CD4-positive, alpha-beta memory T cell (primary cell): ENCODE measurements at regions not wholly inside any gene's neighbourhood (a gene's known extent, or its start where the extent isn't known, plus 50 kb on each side); places are given as distances from the start of the nearest gene placed in this dataset.

Experiments used
- CTCF ChIA-PET: fragments of 350-600 bp; sonication (Branson Sonifier 250); formaldehyde crosslinking; loops from one replicate; lab custom pipeline; 2021; ENCODE audit warnings: inconsistent platforms; ENCODE audit not compliant: partially characterized antibody; lab: Charles Lee
- POLR2A ChIA-PET: fragments of 350-600 bp; sonication (Branson Sonifier 250); formaldehyde crosslinking; loops from one replicate; lab custom pipeline; 2021; ENCODE audit not compliant: partially characterized antibody; lab: Charles Lee
- DNase-seq, 5 donors: peaks; one replicate each; pipeline versions ENCODE4 v3.0.0 to v3.0.0-alpha.2; 2020 to 2022; ENCODE audit warnings: mixed read lengths in 1 of 5
- H3K27ac ChIP-seq: one replicate; pipeline ENCODE4 v1.7.0; 2013; ENCODE audit warnings: low read depth, low read length
- H3K27me3 ChIP-seq: 2 replicates; pipeline ENCODE4 v1.7.0; 2013; ENCODE audit warnings: mild to moderate bottlenecking, low read length, moderate library complexity; ENCODE audit not compliant: insufficient read depth
- H3K36me3 ChIP-seq: 2 replicates; pipeline ENCODE4 v1.7.0; 2013; ENCODE audit warnings: mild to moderate bottlenecking, low read length, moderate library complexity; ENCODE audit not compliant: insufficient read depth
- H3K4me1 ChIP-seq: 2 replicates; pipeline ENCODE4 v1.7.0; 2013; ENCODE audit warnings: mild to moderate bottlenecking, low read length, moderate library complexity; ENCODE audit not compliant: insufficient read depth
- H3K4me3 ChIP-seq, 2 donors: one replicate each; pipeline ENCODE4 v1.7.0; 2013; ENCODE audit warnings: low read length in 2 of 2, mild to moderate bottlenecking in 1 of 2
- H3K9me3 ChIP-seq, 2 donors: one replicate each; pipeline ENCODE4 v1.7.0; 2013; ENCODE audit warnings: low read length in 2 of 2, control low read depth in 1 of 2; ENCODE audit not compliant: control insufficient read depth in 1 of 2
- H3K27ac Mint-ChIP-seq, 7 donors: one replicate each; pipeline ENCODE4 v1.8.0; 2020 to 2021; ENCODE audit warnings: mixed read lengths in 7 of 7, mild to moderate bottlenecking in 6 of 7, inconsistent platforms in 3 of 7, moderate library complexity in 3 of 7
- H3K27me3 Mint-ChIP-seq, 2 donors: one replicate each; pipeline ENCODE4 v1.8.0; 2020 to 2021; ENCODE audit warnings: mixed read lengths in 2 of 2
- H3K36me3 Mint-ChIP-seq, 2 donors: one replicate each; pipeline ENCODE4 v1.8.0; 2020 to 2021; ENCODE audit warnings: mixed read lengths in 2 of 2, inconsistent platforms in 1 of 2, mild to moderate bottlenecking in 1 of 2
- H3K4me1 Mint-ChIP-seq, 4 donors: one replicate each; pipeline ENCODE4 v1.8.0; 2020 to 2021; ENCODE audit warnings: mixed read lengths in 4 of 4, mild to moderate bottlenecking in 1 of 4
- H3K4me3 Mint-ChIP-seq, 8 donors: one replicate each; pipeline ENCODE4 v1.8.0; 2020 to 2021; ENCODE audit warnings: mixed read lengths in 8 of 8, mild to moderate bottlenecking in 7 of 8, moderate library complexity in 6 of 8, inconsistent platforms in 3 of 8
- H3K9me3 Mint-ChIP-seq, 8 donors: one replicate each; pipeline ENCODE4 v1.8.0; 2020 to 2021; ENCODE audit warnings: mixed read lengths in 8 of 8, mild to moderate bottlenecking in 5 of 8, inconsistent platforms in 3 of 8, moderate library complexity in 1 of 8
- intact Hi-C: fragments of 100-400 bp; cut with micrococcal nuclease; formaldehyde crosslinking; loops from one replicate; pipeline ENCODE4 v1.15.1; 2023

- Histone ChIP-seq H3K4me3 (no peak overlapping the region), H3K27ac (no peak overlapping the region), H3K4me1 (peaks cover 19% of the 10 kb centered on the region), H3K36me3 (no peaks in the 10 kb centered on the region), H3K9me3 (no peaks in the 10 kb centered on the region), H3K27me3 (no peaks in the 10 kb centered on the region)
- no peak for DNase-seq
- ChIA-PET POLR2A (interaction anchor here (1.1 kb wide), 1 partner anchor 10 kb away, joined by 3 read pairs; no protein-coding TSS in a partner anchor), CTCF (interaction anchor here (0.6 to 9.1 kb wide), 3 partner anchors 11 to 549 kb away, joined by 3 to 85 read pairs (median 4); no protein-coding TSS in a partner anchor)
- Mint-ChIP-seq H3K9me3 (peaks cover 0 to 6% (median 2%) of the 10 kb centered on the region in 8 donors), H3K27ac (no peak overlapping the region), H3K4me3 (no peak overlapping the region), H3K4me1 (peaks cover 11 to 29% (median 17%) of the 10 kb centered on the region in 4 donors), H3K36me3 (peaks cover 0 to 1% of the 10 kb centered on the region in 2 donors), H3K27me3 (peaks cover 3 to 6% of the 10 kb centered on the region in 2 donors)
- intact Hi-C loops, result no loop called here
These were observed 157.3 kb upstream of the SMAD3 start for GRCh38 chr15:66907826-66908743.

- CTCF ChIA-PET, result interaction anchor here (0.6 to 9.1 kb wide), 3 partner anchors 11 to 548 kb away, joined by 3 to 85 read pairs (median 4); no protein-coding TSS in a partner anchor
- Mint-ChIP-seq H3K27ac (no peak overlapping the region), H3K27me3 (peaks cover 3 to 5% of the 10 kb centered on the region in 2 donors), H3K9me3 (peaks cover 0 to 6% (median 2%) of the 10 kb centered on the region in 8 donors), H3K4me3 (no peak overlapping the region), H3K4me1 (peaks cover 11 to 28% (median 16%) of the 10 kb centered on the region in 4 donors), H3K36me3 (peaks cover 0 to 1% of the 10 kb centered on the region in 2 donors)
- Histone ChIP-seq H3K4me3 (no peak overlapping the region), H3K27ac (no peak overlapping the region), H3K27me3 (no peaks in the 10 kb centered on the region), H3K36me3 (no peaks in the 10 kb centered on the region), H3K4me1 (peaks cover 19% of the 10 kb centered on the region), H3K9me3 (no peaks in the 10 kb centered on the region)
- intact Hi-C loops, result no loop called here
- POLR2A ChIA-PET, result interaction anchor here (1.1 kb wide), 1 partner anchor 10 kb away, joined by 3 read pairs; no protein-coding TSS in a partner anchor
- no peak for DNase-seq
These were observed 156.7 kb upstream of the SMAD3 start for GRCh38 chr15:66908744-66909095.

- Mint-ChIP-seq H3K27me3 (peaks cover 3% of the 10 kb centered on the region in 2 donors), H3K4me3 (no peak overlapping the region), H3K9me3 (peaks cover 0 to 6% (median 2%) of the 10 kb centered on the region in 8 donors), H3K4me1 (peaks cover 9 to 25% (median 15%) of the 10 kb centered on the region in 4 donors), H3K27ac (peak overlapping the region in 1 of 7 donors; percentile 56), H3K36me3 (peaks cover 0 to 1% of the 10 kb centered on the region in 2 donors)
- Histone ChIP-seq H3K4me1 (peaks cover 19% of the 10 kb centered on the region), H3K9me3 (no peaks in the 10 kb centered on the region), H3K36me3 (no peaks in the 10 kb centered on the region), H3K27me3 (no peaks in the 10 kb centered on the region), H3K4me3 (no peak overlapping the region), H3K27ac (no peak overlapping the region)
- ChIA-PET POLR2A (interaction anchor here (1.1 kb wide), 1 partner anchor 11 kb away, joined by 3 read pairs; no protein-coding TSS in a partner anchor), CTCF (interaction anchor here (1.3 to 9.1 kb wide), 2 partner anchors 10 to 32 kb away, joined by 3 to 85 read pairs; no protein-coding TSS in a partner anchor)
- intact Hi-C loops, result no loop called here
- DNase-seq, result no peak
These were observed 156.0 kb upstream of the SMAD3 start for GRCh38 chr15:66909381-66909890.

- Histone ChIP-seq H3K9me3 (no peaks in the 10 kb centered on the region), H3K4me1 (peaks cover 19% of the 10 kb centered on the region), H3K36me3 (no peaks in the 10 kb centered on the region), H3K4me3 (no peak overlapping the region), H3K27me3 (no peaks in the 10 kb centered on the region), H3K27ac (no peak overlapping the region)
- Mint-ChIP-seq H3K4me3 (no peak overlapping the region), H3K27ac (peak overlapping the region in 3 of 7 donors; percentile 4 to 26 (median 8)), H3K9me3 (peaks cover 0 to 9% (median 4%) of the 10 kb centered on the region in 8 donors), H3K4me1 (peaks cover 9 to 25% (median 15%) of the 10 kb centered on the region in 4 donors), H3K27me3 (peaks cover 8 to 10% of the 10 kb centered on the region in 2 donors), H3K36me3 (peaks cover 0 to 1% of the 10 kb centered on the region in 2 donors)
- POLR2A ChIA-PET, result interaction anchor here (0.7 to 1.7 kb wide), 5 partner anchors 8 to 250 kb away, joined by 3 to 8 read pairs (median 4); no protein-coding TSS in a partner anchor
- DNase-seq, result no peak
- intact Hi-C loops, result no loop called here
- CTCF ChIA-PET, result interaction anchor here (1.2 to 3.4 kb wide), 3 partner anchors 8 to 61 kb away, joined by 4 to 13 read pairs (median 5); no protein-coding TSS in a partner anchor
These were observed 154.2 kb upstream of the SMAD3 start for GRCh38 chr15:66911131-66911700.

GRCh38 chr15:66912001-66912400 lies 153.4 kb upstream of the SMAD3 start:
- H3K36me3 Mint-ChIP-seq, result peaks cover 0 to 1% of the 10 kb centered on the region in 2 donors
- ChIA-PET POLR2A (interaction anchor here (0.7 to 1.7 kb wide), 7 partner anchors 8 to 249 kb away, joined by 3 to 8 read pairs (median 4); no protein-coding TSS in a partner anchor), CTCF (interaction anchor here (1.2 to 3.4 kb wide), 3 partner anchors 9 to 61 kb away, joined by 4 to 13 read pairs (median 5); no protein-coding TSS in a partner anchor)
- H3K9me3 Mint-ChIP-seq, result peaks cover 0 to 12% (median 4%) of the 10 kb centered on the region in 8 donors
- peaks cover 5 to 13% of the 10 kb centered on the region in 2 donors for H3K27me3 Mint-ChIP-seq
- peak; percentile 64 to 79 (median 72) for DNase-seq
- intact Hi-C loops, result loop anchor here (1.0 kb wide), 1 partner anchor 9 kb away; no protein-coding TSS in a partner anchor
- H3K4me1 Mint-ChIP-seq, result peaks cover 9 to 25% (median 15%) of the 10 kb centered on the region in 4 donors
- H3K36me3 ChIP-seq, result no peaks in the 10 kb centered on the region
- peak overlapping the region; percentile 2 to 97 (median 88) for H3K27ac Mint-ChIP-seq
- peak overlapping the region in 7 of 8 donors; percentile 23 to 71 (median 56) for H3K4me3 Mint-ChIP-seq
- no peaks in the 10 kb centered on the region for H3K27me3 ChIP-seq
- H3K27ac ChIP-seq, result no peak overlapping the region
- no peak overlapping the region for H3K4me3 ChIP-seq
- peaks cover 19% of the 10 kb centered on the region for H3K4me1 ChIP-seq
- no peaks in the 10 kb centered on the region for H3K9me3 ChIP-seq

GRCh38 chr15:66912441-66912840 lies 153.0 kb upstream of the SMAD3 start:
- Histone ChIP-seq H3K4me1 (peaks cover 19% of the 10 kb centered on the region), H3K4me3 (no peak overlapping the region), H3K27ac (no peak overlapping the region), H3K9me3 (no peaks in the 10 kb centered on the region), H3K27me3 (no peaks in the 10 kb centered on the region), H3K36me3 (no peaks in the 10 kb centered on the region)
- H3K36me3 Mint-ChIP-seq, result peaks cover 0 to 1% of the 10 kb centered on the region in 2 donors
- peaks cover 6 to 13% of the 10 kb centered on the region in 2 donors for H3K27me3 Mint-ChIP-seq
- CTCF ChIA-PET, result interaction anchor here (1.2 to 3.4 kb wide), 2 partner anchors 9 to 62 kb away, joined by 4 to 13 read pairs; no protein-coding TSS in a partner anchor
- POLR2A ChIA-PET, result interaction anchor here (0.7 to 1.7 kb wide), 4 partner anchors 8 to 11 kb away, joined by 3 to 8 read pairs (median 5); no protein-coding TSS in a partner anchor
- intact Hi-C loops, result loop anchor here (1.0 kb wide), 1 partner anchor 9 kb away; no protein-coding TSS in a partner anchor
- peak overlapping the region; percentile 2 to 97 (median 88) for H3K27ac Mint-ChIP-seq
- DNase-seq, result no peak
- H3K9me3 Mint-ChIP-seq, result peaks cover 0 to 14% (median 6%) of the 10 kb centered on the region in 8 donors
- peaks cover 9 to 25% (median 15%) of the 10 kb centered on the region in 4 donors for H3K4me1 Mint-ChIP-seq
- H3K4me3 Mint-ChIP-seq, result peak overlapping the region in 4 of 8 donors; percentile 23 to 68 (median 45)
